ENCODE measurements at regions not wholly inside any gene's neighbourhood (a gene's known extent, or its start where the extent isn't known, plus 50 kb on each side); places are given as distances from the start of the nearest gene placed in this dataset.

- no peak for DNase-seq (ENCODE audit: low read depth, low spot score)
Observed at GRCh38 chr22:47568700-47569099, 806.2 kb downstream of the TBC1D22A start.

- no peak for DNase-seq (ENCODE audit: low read depth, low spot score)
Observed at GRCh38 chr22:47567126-47568090, 805.0 kb downstream of the TBC1D22A start.

DNA sequence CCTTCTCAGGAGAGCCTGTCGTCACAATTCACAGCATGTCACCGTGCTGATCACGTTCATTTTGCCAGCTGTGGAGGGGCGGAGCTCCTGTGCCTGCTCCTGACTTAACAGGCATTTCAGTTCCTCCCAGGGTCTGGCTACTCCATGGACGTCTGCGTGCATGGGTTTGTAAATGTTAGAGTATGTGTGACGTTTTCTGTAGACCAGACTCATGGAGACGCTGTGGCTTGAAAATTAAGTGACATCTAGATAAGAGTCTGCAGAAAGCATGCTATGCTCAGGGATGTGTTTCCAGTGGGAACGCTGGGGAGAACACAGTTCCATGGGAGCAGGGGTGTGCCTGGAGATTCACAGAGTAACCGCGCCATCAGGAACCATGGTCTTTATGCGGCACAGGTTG lies 804.0 kb downstream of the TBC1D22A start:
- no peak for DNase-seq (ENCODE audit: low read depth, low spot score)

GRCh38 chr22:47565607-47566006 lies 803.2 kb downstream of the TBC1D22A start:
- no peak for DNase-seq (ENCODE audit: low read depth, low spot score)

- no peak for DNase-seq (ENCODE audit: low read depth, low spot score)
Observed at GRCh38 chr22:47564651-47565434, 802.4 kb downstream of the TBC1D22A start.

DNA sequence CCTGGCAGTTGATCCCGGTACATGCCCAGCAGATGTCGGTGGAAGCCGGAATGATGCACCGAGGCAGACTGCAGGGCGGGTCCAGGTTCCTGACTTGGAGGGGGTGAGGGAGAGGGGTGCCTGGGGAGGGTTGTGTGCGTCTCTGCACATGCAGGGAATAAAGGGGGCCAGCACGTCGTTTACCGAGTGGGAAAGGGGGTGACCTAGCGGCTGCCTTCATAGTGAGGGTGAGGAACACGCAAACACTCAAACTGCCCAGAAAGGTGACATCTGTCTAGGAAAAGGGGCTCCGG lies 801.7 kb downstream of the TBC1D22A start:
- DNase-seq (ENCODE audit: low read depth, low spot score) = no peak

DNA sequence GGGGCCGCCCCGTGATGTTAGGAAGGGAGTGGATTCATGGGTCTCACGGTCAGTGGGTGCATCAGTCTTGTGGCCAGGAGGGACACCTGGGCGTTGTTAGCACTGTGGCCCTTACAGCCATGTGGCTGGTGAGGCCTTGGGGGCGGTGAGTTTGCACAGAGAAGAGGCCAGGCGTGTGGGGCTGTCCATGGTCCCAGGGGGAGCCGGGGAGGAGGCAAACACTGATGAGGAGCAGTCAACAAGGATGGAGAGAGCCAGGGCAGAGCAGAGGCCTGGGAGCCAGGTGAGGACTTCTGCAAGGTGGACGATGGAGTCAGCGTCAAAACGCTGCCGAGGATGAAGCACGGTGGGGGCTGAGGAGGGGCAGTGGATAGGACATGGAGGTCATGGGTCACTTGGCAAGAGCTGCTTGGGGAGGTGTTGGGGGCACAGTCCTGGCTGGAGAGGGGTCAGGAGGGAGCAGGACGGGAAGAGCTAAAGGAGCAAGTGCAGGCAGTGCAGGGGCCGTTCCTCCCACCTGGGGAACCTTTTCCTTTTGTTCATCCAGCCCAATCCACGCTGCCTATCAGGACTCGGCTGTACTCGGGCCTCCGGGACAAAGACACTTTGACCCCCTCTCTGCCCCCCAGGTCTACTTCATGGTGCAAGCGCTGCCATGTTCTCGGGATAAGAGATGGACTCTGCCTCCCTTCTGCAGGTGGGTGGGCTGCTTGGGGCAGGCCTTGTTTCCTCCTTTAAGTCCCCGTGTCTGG lies 801.1 kb downstream of the TBC1D22A start:
- DNase-seq (ENCODE audit: low read depth, low spot score) = no peak

- DNase-seq (ENCODE audit: low read depth, low spot score) = no peak
Observed at GRCh38 chr22:47561766-47562165, 799.3 kb downstream of the TBC1D22A start.

DNA sequence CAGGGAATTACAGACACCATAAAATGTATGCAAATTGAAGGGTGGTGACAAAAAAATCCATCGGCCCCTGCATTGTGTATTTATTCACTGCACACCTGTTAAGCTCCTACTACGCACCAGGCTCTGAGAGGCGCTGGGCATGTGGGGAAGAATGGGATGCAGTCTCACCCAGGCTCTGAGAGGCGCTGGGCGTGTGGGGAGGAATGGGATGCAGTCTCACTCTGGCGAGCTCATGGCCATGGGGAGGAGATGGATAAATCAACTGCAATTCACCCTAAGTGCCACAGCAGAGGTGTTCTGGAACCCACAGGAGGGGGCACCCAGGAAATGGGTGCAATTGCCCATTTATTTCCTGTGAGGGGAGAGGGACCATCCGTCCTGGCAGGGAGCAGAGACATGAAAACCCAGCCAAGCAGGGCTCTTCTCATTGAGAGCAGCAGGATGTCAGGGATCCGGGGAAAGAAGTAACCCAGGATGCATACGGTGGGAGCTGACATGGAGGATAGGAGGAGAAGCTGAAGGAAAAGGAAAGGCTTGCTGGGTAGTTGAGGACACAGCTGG lies 798.7 kb downstream of the TBC1D22A start:
- no peak for DNase-seq (ENCODE audit: low read depth, low spot score)

- no peak for DNase-seq (ENCODE audit: low read depth, low spot score)
Observed at GRCh38 chr22:47558828-47559700, 796.6 kb downstream of the TBC1D22A start.

DNA sequence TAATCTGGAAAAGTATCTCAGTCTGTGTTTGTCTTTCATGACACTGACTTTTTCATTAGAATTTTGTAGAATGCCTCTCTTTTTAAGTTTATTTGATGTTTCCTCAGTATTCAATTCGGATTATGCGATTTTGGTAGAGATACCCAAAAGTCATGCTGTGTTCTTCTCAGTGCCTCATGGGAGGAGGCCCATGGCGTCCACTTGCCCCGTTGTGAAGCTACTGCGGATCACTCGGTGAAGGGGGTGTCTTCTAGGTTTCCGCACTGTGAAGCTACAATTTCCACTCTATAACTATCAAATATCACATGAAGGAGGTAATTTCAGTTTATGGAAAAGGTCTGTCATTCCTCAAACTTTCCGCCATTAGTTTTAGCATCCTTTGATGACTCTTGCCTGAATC lies 794.0 kb downstream of the TBC1D22A start:
- DNase-seq (ENCODE audit: low read depth, low spot score) = no peak

GRCh38 chr22:47553436-47553835 lies 791.0 kb downstream of the TBC1D22A start:
- no peak for DNase-seq (ENCODE audit: low read depth, low spot score)

DNA sequence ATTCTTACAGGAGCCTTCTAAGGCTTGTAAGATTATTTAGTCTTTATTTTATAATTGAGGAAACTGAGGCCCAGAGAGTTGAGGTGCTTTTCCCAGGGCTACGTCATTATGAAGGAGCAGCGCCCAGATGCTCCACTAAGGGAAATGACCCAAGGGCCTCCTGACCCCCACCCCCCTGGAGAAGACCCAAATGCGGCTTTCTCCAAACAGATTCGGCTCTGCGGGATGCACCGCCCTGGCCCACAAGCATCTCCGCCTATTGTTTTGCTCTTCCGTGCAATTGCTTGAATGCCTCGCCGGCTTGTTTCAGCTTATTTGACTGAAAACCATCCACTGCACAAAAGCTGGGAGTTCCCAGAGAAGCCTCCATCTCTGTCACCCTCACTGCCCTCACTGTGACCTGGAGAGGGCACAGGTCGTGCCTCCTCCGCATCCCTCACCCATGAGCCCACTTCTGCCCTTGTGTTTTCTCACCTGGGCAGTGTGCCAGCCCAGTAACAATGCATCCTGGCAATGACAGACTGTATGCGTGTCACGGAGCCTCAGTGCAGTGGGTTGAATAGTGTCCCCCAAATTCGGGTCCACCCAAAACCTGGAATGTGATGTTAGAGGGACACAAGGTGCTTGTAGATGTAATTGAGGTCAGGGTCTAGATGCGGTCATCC lies 790.2 kb downstream of the TBC1D22A start:
- no peak for DNase-seq (ENCODE audit: low read depth, low spot score)

DNA sequence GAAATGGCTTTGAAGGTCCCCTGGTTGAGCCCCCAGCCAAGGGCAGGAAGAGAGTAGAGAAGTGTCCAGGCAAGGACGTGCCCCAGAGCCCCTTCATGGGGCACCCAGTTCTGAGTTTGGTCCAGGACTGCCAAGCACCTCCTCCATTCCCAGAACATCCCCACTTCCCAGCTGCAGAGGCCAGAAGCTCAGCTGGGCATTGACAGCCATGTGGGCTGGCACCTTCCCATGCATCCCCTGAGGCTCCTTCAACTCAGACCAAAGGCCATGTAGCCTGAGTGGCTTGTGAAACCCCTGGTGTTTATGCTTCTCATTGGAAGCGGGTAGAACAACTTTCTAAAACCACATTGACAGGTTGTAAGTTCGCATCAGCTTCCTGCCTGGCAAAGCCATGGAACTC lies 789.6 kb downstream of the TBC1D22A start:
- no peak for DNase-seq (ENCODE audit: low read depth, low spot score)

DNA sequence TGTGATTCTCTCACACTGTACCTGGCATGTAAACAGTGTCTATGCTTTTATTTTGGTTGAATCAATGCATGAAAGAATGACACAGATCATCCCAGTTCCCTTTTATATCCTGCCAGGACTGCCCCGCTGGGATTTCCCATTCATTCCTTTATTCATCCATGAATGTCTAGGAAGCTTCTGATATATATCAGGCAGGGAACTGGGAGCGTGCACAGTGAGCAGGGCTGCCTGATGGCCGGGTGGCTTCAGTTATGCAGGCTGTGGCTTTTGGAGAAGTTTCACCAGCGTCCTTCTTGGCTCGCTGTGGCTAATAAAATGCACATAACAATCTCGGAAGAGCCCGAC lies 789.0 kb downstream of the TBC1D22A start:
- no peak for DNase-seq (ENCODE audit: low read depth, low spot score)

DNA sequence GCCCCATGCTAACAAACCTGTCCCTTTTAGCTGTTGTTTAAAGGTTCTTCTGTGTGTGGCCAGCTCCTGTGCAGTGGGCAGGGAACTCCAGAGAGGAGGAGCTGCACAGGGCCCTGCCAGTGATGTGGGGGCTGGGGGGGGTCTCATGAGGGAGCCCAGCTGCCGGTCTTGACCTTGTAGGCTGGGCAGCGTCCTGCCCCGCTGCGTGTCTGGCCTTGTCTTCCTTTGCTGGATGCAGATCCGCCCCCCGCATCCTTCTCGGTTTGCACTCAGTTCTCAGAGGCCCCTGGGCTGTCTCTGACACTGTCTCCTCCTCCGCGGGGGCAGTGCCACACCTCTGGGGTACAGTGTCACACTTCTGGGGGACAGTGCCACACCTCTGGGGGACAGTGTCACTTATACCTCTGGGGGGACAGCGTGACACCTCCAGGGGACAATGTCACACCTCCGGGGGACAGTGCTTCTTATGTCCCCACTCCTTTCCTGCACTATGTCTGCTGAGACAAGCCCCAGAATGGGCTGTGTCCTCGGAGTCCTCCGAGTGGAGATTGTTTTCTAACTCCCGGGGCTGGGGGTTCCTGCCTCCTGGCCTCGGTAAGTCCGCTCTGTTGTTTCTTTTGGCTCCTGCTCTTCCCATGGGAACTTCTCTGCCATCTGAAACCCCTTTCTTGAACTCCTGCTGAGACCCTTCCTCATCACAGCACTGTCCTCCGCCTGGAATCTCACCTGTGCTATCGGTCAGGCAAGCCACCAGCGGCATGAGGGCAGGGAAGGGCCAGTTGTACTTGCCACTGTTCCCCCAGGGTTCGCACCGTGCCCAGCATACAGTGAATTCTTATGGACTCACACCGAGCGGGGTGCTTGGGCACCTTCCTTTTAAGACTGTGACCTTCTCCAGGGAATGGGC lies 788.3 kb downstream of the TBC1D22A start:
- no peak for DNase-seq (ENCODE audit: low read depth, low spot score)

GRCh38 chr22:47549741-47550340 lies 787.4 kb downstream of the TBC1D22A start:
- no peak for DNase-seq (ENCODE audit: low read depth, low spot score)

GRCh38 chr22:47548953-47549740 lies 786.7 kb downstream of the TBC1D22A start:
- DNase-seq (ENCODE audit: low read depth, low spot score) = no peak
